Activated naive CD4-positive, alpha-beta T cell (primary cell): ENCODE measurements at regions not wholly inside any gene's neighbourhood (a gene's known extent, or its start where the extent isn't known, plus 50 kb on each side); places are given as distances from the start of the nearest gene placed in this dataset.

ENCODE experiments used
- DNase-seq, 4 experiments: peaks; one replicate each; lab custom pipeline; 2025; lab: John Stamatoyannopoulos, UW

DNA sequence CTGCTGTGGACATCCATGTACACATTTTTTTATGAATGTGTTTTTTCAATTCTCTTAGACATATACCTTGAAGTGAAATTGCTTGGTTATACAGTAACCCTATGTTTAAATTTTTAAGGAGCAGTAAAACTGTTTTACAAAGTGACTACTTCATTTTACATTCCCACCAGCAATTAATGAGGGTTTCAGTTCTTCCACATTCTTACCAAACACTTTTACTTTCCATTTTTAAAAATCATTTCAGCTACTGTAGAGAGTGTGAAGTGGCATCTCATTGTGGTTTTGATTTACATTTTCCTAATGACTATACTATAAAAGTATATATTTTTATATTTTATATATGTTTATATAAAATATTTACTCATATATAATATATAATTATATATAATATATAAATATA is 1221.5 kb downstream of the PLA2G4A start:
- no peak for DNase-seq

DNA sequence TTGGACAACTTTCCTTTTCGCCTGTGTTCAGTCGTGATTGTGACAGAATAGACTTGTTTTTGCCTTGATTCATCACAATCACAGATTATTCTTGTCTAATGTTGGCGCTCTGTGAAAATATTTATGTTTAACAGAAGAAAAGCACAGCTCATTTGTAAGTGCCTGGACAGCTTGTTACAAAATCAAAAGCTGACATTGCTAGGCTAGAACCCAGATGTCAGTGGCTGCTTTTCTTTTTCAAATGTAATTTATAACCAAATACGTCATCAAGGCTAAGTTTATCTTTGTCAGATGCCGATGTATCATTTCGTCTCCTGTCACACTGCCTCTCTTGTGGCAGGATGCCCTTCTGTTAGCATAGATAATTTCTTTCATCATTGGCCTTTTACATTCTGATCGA is 1227.3 kb downstream of the PLA2G4A start:
- DNase-seq: no peak

DNA sequence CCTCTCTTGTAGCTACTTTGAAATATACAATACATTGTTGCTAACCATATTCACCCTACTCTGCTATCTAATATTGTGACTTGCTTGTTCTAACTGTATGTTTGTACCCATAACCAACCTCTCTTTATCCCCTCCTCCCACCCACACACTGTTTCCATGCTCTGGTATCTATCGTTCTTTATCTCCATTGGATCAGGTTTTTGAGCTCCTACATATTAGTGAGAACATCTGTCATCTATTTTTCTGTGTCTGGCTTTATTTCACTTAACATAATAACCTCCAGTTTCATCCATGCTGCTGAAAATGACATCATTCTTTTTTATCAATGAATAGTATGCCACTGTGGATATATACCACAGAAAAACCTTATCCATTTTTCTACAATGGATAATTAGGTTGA is 1230.1 kb downstream of the PLA2G4A start:
- no peak for DNase-seq

DNA sequence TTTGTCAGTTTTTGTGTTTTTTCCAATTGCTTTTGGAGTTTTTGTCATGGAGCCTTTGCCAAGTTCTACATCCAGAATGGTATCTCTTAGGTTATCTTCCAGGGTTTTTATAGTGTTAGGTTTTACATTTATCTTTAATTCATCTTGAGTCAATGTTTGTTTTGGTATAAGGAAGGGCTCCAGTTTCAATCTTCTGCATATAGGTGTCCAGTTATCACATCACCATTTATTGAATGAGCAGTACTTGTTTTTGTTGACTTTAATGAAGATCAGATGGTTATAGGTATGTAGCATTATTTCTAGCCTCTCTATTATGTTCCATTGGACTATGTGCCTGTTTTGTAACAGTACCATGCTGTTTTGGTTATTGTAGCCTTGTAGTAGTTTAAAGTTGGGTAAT is 1233.1 kb downstream of the PLA2G4A start:
- no peak for DNase-seq

DNA sequence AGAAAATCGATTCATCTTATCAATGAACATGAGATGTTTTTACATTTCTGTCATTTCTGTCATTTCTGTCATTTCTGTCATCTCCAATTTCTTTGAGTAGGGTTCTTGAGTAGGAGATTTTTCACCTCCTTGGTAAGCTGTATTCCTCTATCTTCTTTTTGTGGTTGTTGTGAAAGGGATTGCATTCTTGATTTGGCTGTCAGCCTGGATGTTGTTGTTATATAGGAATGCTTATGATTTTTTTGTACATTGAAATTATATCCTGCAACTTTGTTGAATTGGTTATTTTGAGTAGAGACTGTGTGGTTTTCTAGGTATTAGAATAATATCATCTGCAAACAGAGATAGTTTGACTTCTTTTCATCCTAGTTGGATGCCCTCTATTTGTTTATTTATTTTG is 1233.7 kb downstream of the PLA2G4A start:
- no peak for DNase-seq

DNA sequence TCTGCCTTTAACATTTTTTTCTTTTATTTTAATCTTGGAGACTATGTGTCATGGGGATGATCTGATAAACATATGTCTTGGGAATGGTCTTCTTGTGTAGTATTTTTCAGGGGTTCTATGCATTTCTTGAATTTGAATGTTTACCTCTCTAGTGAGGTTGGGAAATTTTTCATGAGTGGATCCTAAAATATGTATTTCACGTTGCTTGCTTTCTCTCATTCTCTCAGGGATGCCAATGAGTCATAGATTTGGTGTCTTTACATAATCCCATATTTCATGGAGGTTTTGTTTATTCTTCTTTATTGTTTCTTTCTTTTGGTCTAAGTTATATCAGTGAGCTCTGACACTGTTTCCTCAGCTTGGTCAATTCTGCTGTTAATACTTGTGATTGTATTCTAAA is 1237.2 kb downstream of the PLA2G4A start:
- DNase-seq: no peak

DNA sequence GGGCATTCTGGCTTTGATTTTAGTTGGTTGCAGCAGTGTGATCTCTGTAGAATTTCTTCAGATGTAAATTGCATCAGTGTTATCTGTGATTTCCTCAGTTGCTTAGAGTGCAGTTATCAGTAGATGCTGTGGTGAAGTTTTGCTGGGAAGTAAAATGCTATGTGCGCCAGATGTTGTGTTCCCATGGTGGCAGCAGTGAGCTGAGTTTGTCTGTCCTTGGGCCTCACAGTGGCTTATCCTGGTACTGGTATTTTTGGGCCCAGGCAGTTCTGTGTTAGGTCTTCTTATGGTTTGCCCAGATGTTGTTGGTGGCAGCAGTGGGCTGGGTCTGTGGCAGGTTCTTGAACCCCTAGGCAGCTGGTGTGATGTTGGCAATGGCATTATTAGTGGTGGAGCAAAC is 1242.1 kb downstream of the PLA2G4A start:
- no peak for DNase-seq

DNA sequence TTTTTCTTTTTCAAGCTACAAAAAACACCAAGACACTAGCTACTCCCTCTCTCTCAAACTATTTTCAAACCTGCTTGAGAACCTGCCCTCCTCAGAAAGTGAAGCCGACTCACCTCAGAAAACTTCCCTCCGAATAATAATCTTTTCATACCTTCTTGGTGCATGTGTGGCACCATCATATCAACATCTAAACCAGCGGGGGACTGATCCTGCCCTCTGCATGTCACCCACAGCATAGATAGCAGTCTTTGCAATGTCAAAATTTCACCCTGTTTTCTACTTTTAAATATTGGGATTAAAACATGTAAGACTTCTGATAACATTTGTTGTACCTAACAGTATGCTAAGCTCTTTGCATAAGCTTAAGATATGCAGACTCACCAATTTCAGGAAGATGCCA is 1260.3 kb downstream of the PLA2G4A start:
- DNase-seq: no peak

DNA sequence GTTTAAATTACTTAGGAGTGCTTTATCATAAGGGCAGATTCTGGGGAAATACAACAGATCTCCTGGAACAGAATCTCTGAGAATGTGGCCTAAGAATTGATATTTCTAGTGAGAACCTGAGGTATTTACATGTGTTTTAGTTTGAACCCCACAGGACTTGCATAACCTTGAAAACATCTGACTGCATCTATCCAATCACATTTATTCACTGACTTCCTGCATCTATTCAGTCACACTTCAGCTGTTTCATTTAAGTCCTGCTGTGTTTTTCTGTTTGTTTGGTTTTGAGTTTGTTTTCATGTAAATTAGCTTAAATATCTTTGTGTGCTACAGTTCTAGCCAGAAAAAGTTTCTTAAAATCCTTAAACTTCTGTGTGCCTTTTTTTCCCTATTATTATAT is 1260.7 kb downstream of the PLA2G4A start:
- DNase-seq: no peak

DNA sequence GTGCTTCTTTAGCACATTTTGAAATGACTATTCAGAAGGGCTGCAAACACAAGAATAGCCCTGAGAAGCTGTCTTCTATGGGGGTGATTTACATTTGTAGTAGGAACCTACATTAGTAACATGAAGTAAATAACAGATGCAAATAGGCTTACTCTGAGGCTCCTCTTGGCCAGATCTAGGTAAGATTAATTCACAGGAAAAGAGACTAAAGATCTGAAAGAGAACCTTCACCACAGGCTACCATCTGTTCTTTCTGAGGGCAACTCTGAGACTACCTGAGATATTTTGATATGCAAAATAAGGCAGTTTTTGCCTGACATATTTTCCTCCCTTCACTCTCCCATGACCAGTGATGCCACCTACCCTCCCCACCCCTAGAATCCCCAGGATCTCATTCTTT is 1267.8 kb downstream of the PLA2G4A start:
- DNase-seq: no peak

DNA sequence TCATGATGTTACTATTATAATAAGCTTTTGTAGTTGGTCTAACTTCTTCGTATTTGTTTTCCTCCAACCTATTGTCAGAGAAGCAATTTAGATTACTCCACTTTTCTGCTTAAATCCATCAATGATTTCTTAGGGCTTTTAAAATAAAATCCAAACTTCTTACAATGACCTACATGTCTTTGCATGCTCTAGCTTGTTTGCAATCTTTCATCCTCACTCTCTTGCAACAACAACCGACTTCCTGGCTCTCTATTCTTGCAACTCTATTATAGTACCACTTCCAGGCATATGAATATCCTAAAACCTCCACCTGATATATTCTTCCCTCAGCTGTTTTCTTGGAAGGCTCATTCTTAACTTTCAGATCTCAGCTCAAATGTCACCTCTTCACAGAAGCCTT is 1288.7 kb downstream of the PLA2G4A start:
- DNase-seq: no peak

DNA sequence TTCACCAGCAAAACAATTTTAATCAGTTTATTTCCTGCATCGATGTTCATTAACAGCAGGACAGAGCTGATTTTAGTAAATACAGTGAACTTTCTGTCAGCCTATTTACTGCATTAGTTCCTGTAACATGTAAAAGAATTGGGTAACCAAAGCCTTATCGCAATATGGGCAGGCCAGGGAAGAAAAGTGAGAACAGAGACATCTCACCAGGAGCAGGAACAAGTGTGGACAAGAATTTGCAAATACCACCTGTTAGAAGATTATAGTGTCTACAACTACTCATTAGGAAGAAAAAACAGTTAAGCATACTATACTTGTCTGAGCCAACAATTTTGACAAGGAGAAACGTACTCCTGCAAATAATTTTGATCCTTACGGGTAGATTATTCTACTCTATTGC is 1293.9 kb downstream of the PLA2G4A start:
- no peak for DNase-seq

DNA sequence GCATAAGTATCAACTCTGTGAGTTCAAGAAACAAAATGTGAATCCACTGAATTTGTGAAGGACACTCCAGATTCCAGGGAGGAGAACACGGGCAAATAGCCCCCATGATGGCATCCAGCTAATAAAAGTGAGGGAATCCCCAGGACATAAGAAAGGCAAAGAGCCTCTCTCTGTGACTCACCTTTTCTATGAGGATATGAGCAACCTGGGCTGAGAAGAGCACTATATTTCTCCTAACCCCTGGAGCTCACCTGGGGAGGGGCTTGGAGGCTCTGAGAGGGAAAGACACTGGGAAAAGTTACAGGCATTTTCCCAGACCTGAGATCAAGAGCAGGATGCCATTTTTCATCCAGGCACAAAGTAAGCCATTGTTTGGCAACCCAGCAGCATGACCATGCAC is 1298.8 kb downstream of the PLA2G4A start:
- no peak for DNase-seq

DNA sequence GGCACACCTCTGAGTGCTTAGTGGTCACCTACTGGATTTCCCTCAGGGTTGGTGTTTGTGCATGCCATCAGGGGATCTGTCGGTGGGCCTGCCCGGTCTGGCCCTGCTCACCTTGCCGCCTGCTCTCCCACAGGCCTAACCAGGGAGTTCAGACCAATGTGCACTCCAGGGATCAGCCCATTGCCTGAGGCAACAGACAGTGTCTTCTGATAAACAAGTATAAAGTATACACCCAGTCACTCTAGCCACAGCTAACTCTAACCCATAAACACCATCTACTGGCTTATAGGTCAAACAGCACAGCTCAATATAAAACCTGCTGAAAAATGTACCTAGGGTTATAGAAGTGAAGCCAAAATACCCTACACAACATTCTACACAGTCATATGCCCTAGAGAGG is 1300.0 kb downstream of the PLA2G4A start:
- DNase-seq: no peak

DNA sequence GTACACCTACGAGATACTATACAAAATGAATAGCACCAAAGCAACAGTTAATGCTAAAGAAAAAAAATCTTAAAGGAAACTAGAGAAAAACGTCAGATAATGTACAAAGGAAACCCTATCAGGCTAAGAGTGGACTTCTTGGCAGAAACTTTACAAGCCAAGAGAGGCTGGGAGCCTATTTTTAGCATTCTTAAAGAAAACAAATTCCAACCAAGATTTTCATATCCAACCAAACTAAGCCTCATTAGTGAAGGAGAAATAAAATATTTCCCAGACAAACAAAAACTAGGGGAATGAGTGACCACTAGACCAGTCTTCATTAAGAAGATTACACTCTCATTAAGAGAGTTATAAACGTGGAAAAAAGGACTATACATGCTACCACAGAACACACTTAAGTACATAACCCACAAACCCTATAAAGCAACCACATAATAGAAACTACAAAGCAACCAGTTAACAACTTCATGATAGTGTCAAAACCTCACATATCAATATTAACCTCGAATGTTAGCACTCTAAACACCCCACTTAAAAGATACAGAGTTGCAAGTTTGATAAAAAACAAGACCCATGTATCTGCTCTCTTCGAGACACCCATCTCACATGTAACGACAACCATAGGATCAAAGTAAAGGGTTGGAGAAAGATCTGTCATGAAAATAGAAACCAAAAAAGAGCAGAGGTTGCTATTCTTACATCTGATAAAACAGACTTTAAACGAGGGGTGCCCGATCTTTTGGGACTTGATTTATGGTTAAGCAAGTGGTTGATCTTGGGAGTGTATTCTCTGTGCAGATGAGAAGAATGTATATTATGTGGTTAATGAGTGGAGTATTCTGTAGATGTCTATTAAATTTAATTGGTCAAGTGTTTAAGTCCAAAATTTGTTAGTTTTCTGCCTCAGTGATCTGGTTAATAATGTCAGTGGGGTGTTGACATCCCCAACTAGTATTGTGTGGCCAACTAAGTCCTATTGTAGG is 1301.4 kb downstream of the PLA2G4A start:
- DNase-seq: no peak

DNA sequence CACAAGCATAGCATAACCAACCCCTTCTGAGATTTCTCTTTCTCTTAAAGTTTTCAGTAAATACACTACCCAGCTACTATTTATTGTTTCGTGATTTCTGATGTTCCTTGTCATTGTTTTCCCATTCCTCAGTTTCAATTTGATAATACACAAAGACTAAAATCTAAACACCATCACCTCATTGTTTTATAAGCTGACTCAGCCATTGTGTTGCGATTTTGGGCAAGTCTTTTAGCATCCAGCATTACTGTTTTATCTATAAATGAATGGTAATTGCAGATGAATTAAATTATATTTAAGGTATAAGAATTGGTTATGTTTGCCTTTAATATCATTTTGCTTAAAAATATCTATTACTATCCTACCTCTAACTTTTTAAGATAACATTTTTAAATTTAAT is 1308.5 kb downstream of the PLA2G4A start:
- no peak for DNase-seq

DNA sequence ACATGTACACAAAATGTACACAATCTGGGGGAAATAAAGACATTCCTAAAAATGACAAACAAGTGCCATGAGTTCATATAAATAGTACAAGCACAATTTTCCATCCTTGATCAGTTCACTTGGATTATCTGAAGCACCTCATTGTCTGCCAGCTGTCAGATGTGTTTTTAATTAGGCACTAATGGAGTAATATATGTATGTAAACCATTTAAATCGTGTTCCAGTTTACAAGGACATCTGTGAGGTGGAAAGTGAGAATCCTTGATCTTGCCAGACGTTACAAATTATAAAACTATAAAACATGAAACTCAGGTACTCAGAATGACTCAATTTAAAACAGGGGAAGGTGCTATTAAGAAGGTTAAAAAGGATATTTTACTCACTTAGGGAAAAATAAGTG is 1312.2 kb downstream of the PLA2G4A start:
- no peak for DNase-seq

DNA sequence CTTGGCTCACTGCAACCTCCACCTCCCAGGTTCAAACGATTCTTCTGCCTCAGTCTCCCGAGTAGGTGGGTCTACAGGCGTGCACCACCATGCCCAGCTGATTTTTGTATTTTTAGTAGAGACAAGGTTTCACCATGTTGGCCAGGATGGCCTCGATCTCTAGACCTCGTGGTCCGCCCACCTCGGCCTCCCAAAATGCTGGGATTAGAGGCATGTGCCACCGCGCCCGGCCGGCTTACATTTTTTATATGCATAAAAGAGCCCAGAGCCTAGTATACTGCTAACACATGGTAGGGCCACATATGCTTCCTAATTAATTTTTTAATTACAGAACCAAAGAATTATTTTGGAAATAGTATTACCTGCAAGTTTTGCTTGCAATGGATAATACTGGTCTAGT is 1325.4 kb downstream of the PLA2G4A start:
- no peak for DNase-seq

DNA sequence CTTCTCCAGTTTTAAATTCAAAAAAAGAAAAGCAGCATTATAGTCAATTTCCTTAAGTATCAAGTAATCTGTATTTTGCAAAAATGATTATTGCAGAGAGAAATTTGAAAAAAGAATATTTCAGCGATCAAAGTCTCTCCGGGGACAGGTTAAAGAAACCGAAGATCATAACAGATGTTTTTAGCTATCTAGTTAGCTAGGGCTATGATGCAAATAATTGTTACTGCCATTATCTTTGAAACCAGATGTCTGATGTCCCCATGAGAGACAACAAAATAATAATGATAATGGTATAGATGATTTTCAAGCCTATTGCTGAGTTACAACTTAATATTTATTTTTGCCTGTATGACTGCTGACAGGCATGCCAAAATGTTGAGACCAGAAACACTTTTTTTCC is 1326.0 kb downstream of the PLA2G4A start:
- DNase-seq: no peak

DNA sequence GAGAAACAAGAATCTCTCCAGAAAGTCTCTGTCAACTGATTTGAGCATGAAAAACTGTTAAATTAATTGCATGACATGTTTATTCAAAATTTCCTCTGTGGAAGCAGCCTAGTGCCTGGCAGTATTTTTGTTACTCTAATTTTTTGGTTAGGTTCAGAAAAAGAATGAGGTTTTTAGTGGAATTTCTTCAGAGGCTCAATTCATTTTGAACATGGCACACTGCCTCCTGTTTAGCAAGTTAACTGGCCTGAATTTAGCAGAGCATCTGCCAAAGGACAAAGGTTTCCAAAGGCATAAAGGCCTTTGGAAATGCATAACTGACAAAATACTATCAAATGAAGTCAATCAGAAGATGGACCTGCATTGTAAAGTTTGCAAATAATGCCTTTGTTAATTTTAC is 1326.5 kb downstream of the PLA2G4A start:
- no peak for DNase-seq

DNA sequence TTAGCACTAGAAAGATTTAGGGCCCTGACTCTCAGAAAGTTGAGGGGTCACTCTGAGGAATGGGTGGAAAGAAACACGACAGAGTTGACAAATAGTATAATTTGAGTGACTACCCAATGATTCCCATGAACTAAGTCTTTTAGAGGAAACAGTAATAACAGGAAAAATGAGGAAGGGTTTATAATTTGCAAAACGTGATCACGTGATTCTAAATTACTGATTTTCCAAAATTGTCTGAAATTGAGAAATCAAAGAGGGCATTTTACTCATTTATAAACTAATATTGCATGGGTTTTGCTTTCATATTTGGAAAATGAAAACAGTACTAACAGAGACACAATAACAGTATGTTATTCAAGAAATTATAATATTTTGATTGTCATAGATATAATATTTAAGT is 1335.7 kb downstream of the PLA2G4A start:
- no peak for DNase-seq

DNA sequence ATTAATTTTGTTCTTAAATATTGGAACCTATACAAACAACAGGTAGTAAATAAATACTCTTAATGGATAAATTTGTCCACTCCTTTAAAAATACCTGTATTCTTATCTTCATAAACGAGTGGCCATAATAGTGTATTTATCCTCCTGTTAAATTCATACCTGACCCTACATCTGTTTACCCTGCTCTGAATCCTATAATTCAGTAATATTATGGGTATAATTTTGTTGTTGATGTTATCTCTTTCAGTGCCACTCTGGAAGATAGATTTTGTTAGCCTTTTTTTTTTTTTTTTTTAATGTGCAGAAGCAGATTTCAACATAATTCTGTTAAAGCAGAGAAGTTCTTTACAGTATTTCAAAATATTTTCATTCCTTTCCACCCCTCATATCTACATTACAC is 1337.9 kb downstream of the PLA2G4A start:
- DNase-seq: no peak

DNA sequence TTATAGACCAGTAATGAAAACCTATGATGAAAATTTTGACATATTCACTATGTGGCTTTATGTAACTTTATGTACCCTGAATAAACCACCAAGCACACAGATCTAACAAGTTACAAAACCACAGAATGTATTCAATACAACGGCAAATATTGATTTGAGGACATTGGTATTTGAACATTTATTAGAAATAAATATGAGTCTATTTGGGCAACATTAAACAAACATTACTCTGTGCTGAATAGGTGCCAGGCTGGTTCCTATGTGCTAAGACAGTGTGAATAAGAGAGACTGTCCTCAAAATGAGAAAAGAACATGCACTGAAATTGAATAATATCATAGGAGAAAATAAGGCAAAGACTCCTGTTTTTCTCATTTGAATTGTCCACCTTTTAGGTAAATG is 1341.2 kb downstream of the PLA2G4A start:
- DNase-seq: no peak

DNA sequence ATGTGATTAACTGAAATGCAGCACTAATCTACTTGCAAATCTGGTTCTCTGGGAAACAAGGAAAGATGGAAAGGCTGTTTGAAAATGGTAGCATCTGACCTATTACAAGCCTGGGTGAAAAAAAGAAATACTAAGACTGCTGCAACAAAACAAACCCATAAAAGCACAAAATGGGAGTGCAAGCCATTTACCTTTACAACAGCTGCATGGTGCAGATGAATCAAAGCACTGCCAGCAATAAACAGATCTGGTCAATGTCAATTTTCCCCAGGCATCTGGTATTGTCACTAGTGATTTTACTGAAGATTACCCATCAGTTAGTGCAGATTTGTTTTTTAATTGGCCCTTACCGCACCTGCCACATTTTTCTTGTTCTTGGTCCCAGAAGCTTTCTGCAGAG is 1341.7 kb downstream of the PLA2G4A start:
- no peak for DNase-seq
